H1 (cell line): ENCODE measurements at regions not wholly inside any gene's neighbourhood (a gene's known extent, or its start where the extent isn't known, plus 50 kb on each side); places are given as distances from the start of the nearest gene placed in this dataset.
"Not testable (repeated sequence)": the region's sequence is repeated elsewhere in the genome, so short reads cannot be mapped to it uniquely, and the experiment has no call there.

ENCODE experiments used
- CTCF ChIA-PET: fragments of 300-600 bp; sonication (Branson Sonifier 250); formaldehyde crosslinking; loops from one replicate; lab custom pipeline; 2021; ENCODE audit not compliant: partially characterized antibody; lab: Charles Lee
- POLR2A ChIA-PET: fragments of 300-600 bp; sonication (Branson Sonifier 250); formaldehyde crosslinking; loops from one replicate; lab custom pipeline; 2021; ENCODE audit warnings: inconsistent platforms; ENCODE audit not compliant: partially characterized antibody; lab: Charles Lee
- DNase-seq, 2 experiments: peaks; one replicate each; pipeline versions ENCODE4 v3.0.0 to v3.0.0-alpha.2; 2010 to 2022; ENCODE audit warnings: low spot score in 2 of 2, low read depth in 1 of 2, mixed read lengths in 1 of 2
- FAIRE-seq: peaks from 2 replicates; lab custom pipeline; 2011; peaks lifted over from hg19 to GRCh38; lab: Jason Lieb, UNC
- H2AFZ ChIP-seq: 2 replicates; pipeline ENCODE4 v1.8.1; 2012; ENCODE audit warnings: low read length, inconsistent platforms
- H2AK5ac ChIP-seq: 2 replicates; pipeline ENCODE4 v1.6.1; 2013; ENCODE audit warnings: low read depth, low read length
- H2BK120ac ChIP-seq: replicated peaks from 2 replicates; pipeline ENCODE3; 2013; ENCODE audit warnings: low read depth, low read length, inconsistent platforms
- H2BK12ac ChIP-seq: 2 replicates; pipeline ENCODE4 v1.6.1; 2013; ENCODE audit warnings: low read depth, low read length
- H2BK15ac ChIP-seq: 2 replicates; pipeline ENCODE4 v1.6.1; 2013; ENCODE audit warnings: low read length
- H2BK20ac ChIP-seq: 2 replicates; pipeline ENCODE4 v1.6.1; 2013; ENCODE audit warnings: low read length
- H2BK5ac ChIP-seq: 2 replicates; pipeline ENCODE4 v1.6.1; 2013; ENCODE audit warnings: low read depth, low read length
- H3K14ac ChIP-seq: 2 replicates; pipeline ENCODE4 v1.6.1; 2013; ENCODE audit warnings: inconsistent platforms; ENCODE audit not compliant: insufficient read length
- H3K18ac ChIP-seq: 2 replicates; pipeline ENCODE4 v1.6.1; 2013; ENCODE audit warnings: low read length; ENCODE audit errors: extremely low read depth
- H3K23ac ChIP-seq: 2 replicates; pipeline ENCODE4 v1.6.1; 2013; ENCODE audit warnings: inconsistent platforms; ENCODE audit not compliant: insufficient read length
- H3K23me2 ChIP-seq: 2 replicates; pipeline ENCODE4 v1.6.1; 2013; ENCODE audit warnings: low read depth, low read length
- H3K27ac ChIP-seq: 2 replicates; pipeline ENCODE4 v1.6.1; 2011; ENCODE audit warnings: low read depth, low read length, inconsistent platforms
- H3K27me3 ChIP-seq, 4 experiments: replicated peaks in 1 of 4; 1 replicate in 1 of 4; 2 replicates in 3 of 4; pipeline versions ENCODE4 v1.6.1 to v1.8.1; 2011 to 2013; ENCODE audit warnings: low read length in 3 of 4, mild to moderate bottlenecking in 3 of 4, inconsistent platforms in 2 of 4, mixed read lengths in 2 of 4, moderate library complexity in 1 of 4; ENCODE audit not compliant: control insufficient read depth in 3 of 4, insufficient read depth in 3 of 4; ENCODE audit errors: extremely low read depth in 1 of 4
- H3K36me3 ChIP-seq, 4 experiments: 2 replicates each; pipeline versions ENCODE4 v1.6.1 to v1.8.1; 2011 to 2013; ENCODE audit warnings: mild to moderate bottlenecking in 4 of 4, low read length in 3 of 4, moderate library complexity in 2 of 4, control low read depth in 1 of 4, inconsistent platforms in 1 of 4; ENCODE audit not compliant: insufficient read depth in 4 of 4, control insufficient read depth in 2 of 4
- H3K4ac ChIP-seq: replicated peaks from 2 replicates; pipeline ENCODE3; 2013; ENCODE audit warnings: low read length, low read depth, mixed read lengths, inconsistent platforms; ENCODE audit not compliant: insufficient read length
- H3K4me1 ChIP-seq, 4 experiments: replicated peaks in 1 of 4; 1 replicate in 1 of 4; 2 replicates in 3 of 4; pipeline versions ENCODE4 v1.6.1 to v1.8.1; 2011 to 2013; ENCODE audit warnings: low read length in 3 of 4, inconsistent platforms in 2 of 4, mixed read lengths in 1 of 4; ENCODE audit not compliant: insufficient read depth in 4 of 4, control insufficient read depth in 3 of 4
- H3K4me2 ChIP-seq, 2 experiments: 2 replicates each; pipeline versions ENCODE4 v1.6.1 to v1.8.1; 2011 to 2013; ENCODE audit warnings: low read depth in 2 of 2, low read length in 2 of 2, control low read depth in 1 of 2, inconsistent platforms in 1 of 2, mild to moderate bottlenecking in 1 of 2; ENCODE audit not compliant: insufficient read depth in 1 of 2
- H3K4me3 ChIP-seq, 4 experiments: fragments of 200-600, 300-600 bp in 1 of 4; sonication (generic), shearing (Covaris generic), sonication (Bioruptor Twin) in 1 of 4; 2 replicates each; pipeline versions ENCODE4 v1.5.1 to v1.8.1; 2011 to 2016; ENCODE audit warnings: low read length in 4 of 4, low read depth in 3 of 4, control low read depth in 2 of 4, inconsistent platforms in 2 of 4, mild to moderate bottlenecking in 2 of 4, mixed read lengths in 1 of 4, moderate library complexity in 1 of 4; ENCODE audit not compliant: insufficient read depth in 2 of 4; ENCODE audit errors: extremely low read depth in 1 of 4
- H3K56ac ChIP-seq: replicated peaks from 2 replicates; pipeline ENCODE3; 2013; ENCODE audit warnings: low read depth, mild to moderate bottlenecking, mixed read lengths, low read length, inconsistent platforms; ENCODE audit not compliant: insufficient read length
- H3K79me1 ChIP-seq: 2 replicates; pipeline ENCODE4 v1.6.1; 2013; ENCODE audit warnings: low read depth, low read length, control low read depth
- H3K79me2 ChIP-seq, 2 experiments: 2 replicates each; pipeline versions ENCODE4 v1.6.1 to v1.8.1; 2012 to 2013; ENCODE audit warnings: low read length in 2 of 2, mild to moderate bottlenecking in 2 of 2, inconsistent platforms in 1 of 2; ENCODE audit not compliant: insufficient read depth in 2 of 2, control insufficient read depth in 1 of 2
- H3K9ac ChIP-seq, 4 experiments: replicated peaks in 1 of 4; 1 replicate in 1 of 4; 2 replicates in 3 of 4; pipeline versions ENCODE4 v1.6.1 to v1.8.1; 2011 to 2013; ENCODE audit warnings: low read depth in 3 of 4, low read length in 3 of 4, control low read depth in 2 of 4, mild to moderate bottlenecking in 2 of 4, moderate library complexity in 2 of 4, inconsistent platforms in 1 of 4; ENCODE audit errors: extremely low read depth in 1 of 4
- H3K9me3 ChIP-seq, 2 experiments: 2 replicates each; pipeline versions ENCODE4 v1.6.1 to v1.8.1; 2012 to 2013; ENCODE audit warnings: mild to moderate bottlenecking in 2 of 2, moderate library complexity in 2 of 2, control low read depth in 1 of 2, inconsistent platforms in 1 of 2, low read depth in 1 of 2, low read length in 1 of 2, mixed read lengths in 1 of 2; ENCODE audit not compliant: insufficient read depth in 2 of 2
- H4K20me1 ChIP-seq, 2 experiments: replicated peaks in 1 of 2; 2 replicates each; pipeline versions ENCODE3 to v1.8.1; 2011 to 2013; ENCODE audit warnings: inconsistent platforms in 2 of 2, low read length in 2 of 2, mild to moderate bottlenecking in 1 of 2; ENCODE audit not compliant: insufficient read depth in 2 of 2, control insufficient read depth in 1 of 2
- H4K5ac ChIP-seq: 2 replicates; pipeline ENCODE4 v1.6.1; 2013; ENCODE audit warnings: low read length, low read depth, mixed read lengths, inconsistent platforms; ENCODE audit not compliant: insufficient read length
- H4K8ac ChIP-seq: 2 replicates; pipeline ENCODE4 v1.8.0; 2013; ENCODE audit warnings: mild to moderate bottlenecking, moderate library complexity, low read length, inconsistent platforms; ENCODE audit not compliant: insufficient read depth; ENCODE audit errors: extremely low read depth
- H4K91ac ChIP-seq: replicated peaks from 2 replicates; pipeline ENCODE3; 2013; ENCODE audit warnings: low read length, mixed read lengths, inconsistent platforms; ENCODE audit not compliant: insufficient read length
- WGBS, 2 experiments: shearing (Covaris generic) in 1 of 2; methylation state at CpG; one replicate each; pipeline versions ENCODE4 v1.1.6 to v1.1.7; 2013 to 2015; ENCODE audit warnings: low lambda C conversion rate in 2 of 2, mixed read lengths in 2 of 2, inconsistent platforms in 1 of 2, low coverage in 1 of 2, missing lambda C conversion rate in 1 of 2; ENCODE audit not compliant: insufficient replicate concordance in 2 of 2, insufficient coverage in 1 of 2, insufficient read length in 1 of 2; ENCODE audit errors: extremely low coverage in 1 of 2, missing lambda C conversion rate in 1 of 2; 5-methylcytosine and 5-hydroxymethylcytosine counted together

- not testable (repeated sequence) for H3K23me2 ChIP-seq, H2BK12ac ChIP-seq, H2BK15ac ChIP-seq, H3K27me3 ChIP-seq, H4K20me1 ChIP-seq, FAIRE-seq, H4K5ac ChIP-seq, H3K4me3 ChIP-seq, H3K56ac ChIP-seq, DNase-seq, H3K9ac ChIP-seq, H3K14ac ChIP-seq, H3K79me1 ChIP-seq, H4K8ac ChIP-seq, H2BK5ac ChIP-seq, H3K4me2 ChIP-seq, H2AFZ ChIP-seq, H3K36me3 ChIP-seq, H3K79me2 ChIP-seq, H2BK120ac ChIP-seq, H3K23ac ChIP-seq, H2AK5ac ChIP-seq, H4K91ac ChIP-seq, H3K27ac ChIP-seq, H3K4ac ChIP-seq, H3K9me3 ChIP-seq, H3K4me1 ChIP-seq, H2BK20ac ChIP-seq, H3K18ac ChIP-seq
- ChIA-PET CTCF (interaction anchor here (0.7 to 1.7 kb wide), 5 partner anchors 10 to 32 kb away, joined by 3 to 4 read pairs (median 3); no protein-coding TSS in a partner anchor), POLR2A (interaction anchor here (1.4 kb wide), 1 partner anchor 17 kb away, joined by 4 read pairs; no protein-coding TSS in a partner anchor)
- WGBS, 2 experiments: 98% methylated on average over 21 of the region's 30 CpGs; no CpG with 5 or more reads in 1 of the 2 experiments
Measured at GRCh38 chr12:65744236-65744840, 79.9 kb upstream of the HMGA2 start.
